ENCODE measurements at regions not wholly inside any gene's neighbourhood (a gene's known extent, or its start where the extent isn't known, plus 50 kb on each side); places are given as distances from the start of the nearest gene placed in this dataset.
"Not testable (repeated sequence)": the region's sequence is repeated elsewhere in the genome, so short reads cannot be mapped to it uniquely, and the experiment has no call there.

DNA sequence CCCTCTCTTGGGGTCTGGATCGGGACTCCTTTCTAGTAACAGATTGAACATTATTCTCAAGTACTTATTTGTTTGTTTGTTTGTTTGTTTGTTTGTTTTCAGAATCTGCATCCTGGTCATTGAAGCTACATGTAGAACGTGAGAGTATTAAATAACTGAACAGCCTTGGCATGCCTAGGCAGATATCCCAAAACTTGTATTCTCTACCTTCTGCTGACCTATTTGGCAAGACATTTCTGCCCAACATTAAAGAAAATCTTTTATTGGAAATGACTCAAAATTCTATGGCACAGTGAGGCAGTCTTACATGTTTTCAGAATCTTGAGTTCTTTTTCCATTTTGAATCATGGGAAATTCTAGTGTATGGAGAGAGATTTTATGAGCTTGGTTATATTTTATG is 165.1 kb upstream of the CNOT2 start:
- TF ChIP-seq, protein P1, sequence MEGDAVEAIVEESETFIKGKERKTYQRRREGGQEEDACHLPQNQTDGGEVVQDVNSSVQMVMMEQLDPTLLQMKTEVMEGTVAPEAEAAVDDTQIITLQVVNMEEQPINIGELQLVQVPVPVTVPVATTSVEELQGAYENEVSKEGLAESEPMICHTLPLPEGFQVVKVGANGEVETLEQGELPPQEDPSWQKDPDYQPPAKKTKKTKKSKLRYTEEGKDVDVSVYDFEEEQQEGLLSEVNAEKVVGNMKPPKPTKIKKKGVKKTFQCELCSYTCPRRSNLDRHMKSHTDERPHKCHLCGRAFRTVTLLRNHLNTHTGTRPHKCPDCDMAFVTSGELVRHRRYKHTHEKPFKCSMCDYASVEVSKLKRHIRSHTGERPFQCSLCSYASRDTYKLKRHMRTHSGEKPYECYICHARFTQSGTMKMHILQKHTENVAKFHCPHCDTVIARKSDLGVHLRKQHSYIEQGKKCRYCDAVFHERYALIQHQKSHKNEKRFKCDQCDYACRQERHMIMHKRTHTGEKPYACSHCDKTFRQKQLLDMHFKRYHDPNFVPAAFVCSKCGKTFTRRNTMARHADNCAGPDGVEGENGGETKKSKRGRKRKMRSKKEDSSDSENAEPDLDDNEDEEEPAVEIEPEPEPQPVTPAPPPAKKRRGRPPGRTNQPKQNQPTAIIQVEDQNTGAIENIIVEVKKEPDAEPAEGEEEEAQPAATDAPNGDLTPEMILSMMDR (IDR thresholded peaks at IDR 0.05; ENCODE audit: extremely low read depth, insufficient read depth, missing control alignments) = no peak
- in situ Hi-C loops (cut with MboI; ENCODE audit: low pct_unique_long_range_greater_than_20kb, low sequenced_read_pairs, unreplicated experiment) = no loop called here
- DNase-seq (ENCODE audit: low spot score) = no peak

DNA sequence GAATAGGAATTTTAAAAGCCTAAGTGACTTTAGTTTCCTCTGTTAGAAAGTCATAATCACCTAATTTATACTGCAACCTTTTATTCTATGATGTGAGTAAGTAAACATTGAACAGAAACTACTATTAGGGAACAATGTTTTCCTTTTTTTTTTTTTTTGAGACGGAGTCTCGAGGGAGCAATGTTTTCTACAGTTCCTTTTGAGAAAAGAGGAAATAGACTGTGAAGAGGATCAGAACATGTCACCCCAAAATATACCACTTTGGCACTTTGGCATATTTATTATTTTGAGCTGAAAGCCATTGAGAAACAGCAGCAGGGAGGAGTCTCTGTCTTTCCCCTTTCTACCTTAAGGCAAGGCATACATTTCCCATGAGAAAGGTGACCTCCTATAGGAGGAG is 162.7 kb upstream of the CNOT2 start:
- no peak for DNase-seq (ENCODE audit: low spot score)
- TF ChIP-seq, protein P1 (IDR thresholded peaks at IDR 0.05; ENCODE audit: extremely low read depth, insufficient read depth, missing control alignments) = no peak
- in situ Hi-C loops (cut with MboI; ENCODE audit: low pct_unique_long_range_greater_than_20kb, low sequenced_read_pairs, unreplicated experiment) = no loop called here

DNA sequence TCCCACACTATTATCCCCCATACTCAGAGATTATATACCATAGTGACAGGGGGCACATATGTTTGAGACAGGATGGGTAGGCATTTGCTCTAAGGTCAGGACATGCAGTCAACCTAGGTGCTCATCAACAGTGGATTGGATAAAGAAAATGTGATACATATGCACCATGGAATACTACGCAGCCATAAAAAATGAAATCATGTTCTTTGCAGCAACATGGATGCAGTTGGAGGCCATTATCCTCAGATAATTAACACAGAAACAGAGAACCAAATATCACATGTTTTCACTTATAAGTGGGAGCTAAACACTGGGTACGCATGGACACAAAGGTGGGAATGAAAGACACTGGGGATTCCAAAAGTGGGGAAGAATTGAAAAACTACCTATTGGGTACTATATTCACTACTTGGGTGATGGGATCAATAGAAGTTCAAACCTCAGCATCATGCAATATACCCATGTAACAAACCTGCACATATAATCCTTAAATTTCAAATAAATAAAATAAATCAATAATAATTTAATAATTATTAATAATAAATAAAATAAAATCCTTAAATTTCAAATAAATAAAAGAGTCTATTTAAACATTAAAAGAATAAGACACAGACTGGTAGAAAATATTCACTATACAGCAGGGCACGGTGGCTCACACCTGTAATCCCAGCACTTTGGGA is 160.1 kb upstream of the CNOT2 start:
- no peak for DNase-seq (ENCODE audit: low spot score)
- in situ Hi-C loops (cut with MboI; ENCODE audit: low pct_unique_long_range_greater_than_20kb, low sequenced_read_pairs, unreplicated experiment) = no loop called here
- TF ChIP-seq, protein P1 (IDR thresholded peaks at IDR 0.05; ENCODE audit: extremely low read depth, insufficient read depth, missing control alignments) = no peak

DNA sequence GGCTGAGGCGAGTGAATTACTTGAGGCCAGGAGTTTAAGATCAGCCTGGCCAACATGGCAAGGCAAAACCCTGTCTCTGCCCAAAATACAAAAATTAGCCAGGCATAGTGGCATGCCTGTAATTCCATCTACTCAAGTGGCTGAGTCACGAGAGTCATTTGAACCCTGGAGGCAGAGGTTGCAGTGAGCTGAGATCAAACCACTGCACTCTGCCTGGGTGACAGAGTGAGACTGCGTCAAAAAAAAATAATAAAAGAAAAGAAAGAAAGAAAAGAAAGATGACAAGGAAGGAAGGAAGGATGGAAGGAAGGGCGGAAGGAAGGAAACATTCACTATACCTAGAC is 159.6 kb upstream of the CNOT2 start:
- TF ChIP-seq, protein P1 (IDR thresholded peaks at IDR 0.05; ENCODE audit: extremely low read depth, insufficient read depth, missing control alignments) = no peak
- no peak for DNase-seq (ENCODE audit: low spot score)
- in situ Hi-C loops (cut with MboI; ENCODE audit: low pct_unique_long_range_greater_than_20kb, low sequenced_read_pairs, unreplicated experiment) = no loop called here

DNA sequence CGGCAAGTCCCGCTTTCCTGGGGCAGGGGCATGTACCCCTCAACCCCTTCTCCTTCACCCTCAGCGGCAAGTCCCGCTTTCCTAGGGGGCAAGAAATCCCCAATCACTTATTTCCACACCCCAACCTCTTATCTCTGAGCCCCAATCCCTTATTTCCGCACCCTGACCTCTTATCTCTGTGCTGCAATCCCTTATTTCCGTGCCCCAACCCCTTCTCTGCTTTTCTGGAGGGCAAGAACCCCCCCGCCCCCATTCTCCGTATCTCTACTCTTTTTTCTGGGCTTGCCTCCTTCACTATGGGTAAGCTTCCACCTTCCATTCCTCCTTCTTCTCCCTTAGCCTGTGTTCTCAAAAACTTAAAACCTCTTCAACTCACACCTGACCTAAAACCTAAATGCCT is 156.9 kb upstream of the CNOT2 start:
- in situ Hi-C loops (cut with MboI; ENCODE audit: low pct_unique_long_range_greater_than_20kb, low sequenced_read_pairs, unreplicated experiment); DNase-seq (ENCODE audit: low spot score): not testable (repeated sequence)

DNA sequence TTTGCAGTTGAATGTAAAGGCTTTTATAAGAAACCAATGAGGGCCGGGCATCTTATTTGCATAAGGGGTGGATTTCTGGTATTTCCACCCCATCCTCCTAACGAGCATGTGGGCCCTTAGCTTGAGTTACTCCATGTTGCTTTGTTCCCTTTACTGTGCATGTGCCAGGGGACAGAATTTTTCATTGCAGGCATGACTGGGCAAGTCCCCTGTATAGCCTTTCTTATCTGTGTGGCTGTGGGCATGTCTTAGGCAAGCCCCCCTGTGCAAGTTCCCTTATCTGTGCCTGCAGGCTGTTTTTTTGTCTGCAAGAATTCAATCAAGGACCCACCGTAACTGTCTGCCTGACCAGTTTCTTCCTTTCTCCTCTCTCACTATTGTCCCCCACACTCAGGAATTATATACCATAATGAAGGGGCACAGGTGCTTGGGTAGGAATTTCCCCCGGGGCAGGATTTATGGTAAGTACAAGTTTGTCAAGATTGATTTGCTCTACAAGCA is 152.2 kb upstream of the CNOT2 start:
- DNase-seq (ENCODE audit: low spot score) = no peak
- TF ChIP-seq, protein P1 (IDR thresholded peaks at IDR 0.05; ENCODE audit: extremely low read depth, insufficient read depth, missing control alignments) = no peak
- in situ Hi-C loops (cut with MboI; ENCODE audit: low pct_unique_long_range_greater_than_20kb, low sequenced_read_pairs, unreplicated experiment) = no loop called here

DNA sequence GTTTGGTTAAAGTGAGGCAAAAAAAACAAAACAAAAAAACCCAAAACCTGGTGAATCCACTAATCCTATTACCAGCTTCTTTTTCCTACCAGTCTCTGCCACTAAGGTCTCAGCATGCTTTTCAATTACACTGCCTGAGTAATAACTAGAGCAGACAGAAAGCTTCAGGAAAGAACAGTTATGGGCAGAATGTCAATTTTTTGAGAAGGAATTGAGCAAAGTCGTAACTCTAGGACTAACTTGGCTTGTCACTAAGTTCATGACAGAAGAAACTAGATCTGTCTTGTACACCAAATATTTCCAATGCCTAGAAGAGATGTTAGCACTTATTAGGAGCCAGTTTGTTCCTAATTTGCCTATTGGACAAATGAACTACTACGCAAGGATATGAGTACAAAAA is 148.8 kb upstream of the CNOT2 start:
- DNase-seq (ENCODE audit: low spot score) = no peak
- TF ChIP-seq, protein P1 (IDR thresholded peaks at IDR 0.05; ENCODE audit: extremely low read depth, insufficient read depth, missing control alignments) = no peak
- in situ Hi-C loops (cut with MboI; ENCODE audit: low pct_unique_long_range_greater_than_20kb, low sequenced_read_pairs, unreplicated experiment) = no loop called here

Data from GM13977 (cell line).